ENCODE measurements at regions not wholly inside any gene's neighbourhood (a gene's known extent, or its start where the extent isn't known, plus 50 kb on each side); places are given as distances from the start of the nearest gene placed in this dataset.

- TF ChIP-seq, protein P1, sequence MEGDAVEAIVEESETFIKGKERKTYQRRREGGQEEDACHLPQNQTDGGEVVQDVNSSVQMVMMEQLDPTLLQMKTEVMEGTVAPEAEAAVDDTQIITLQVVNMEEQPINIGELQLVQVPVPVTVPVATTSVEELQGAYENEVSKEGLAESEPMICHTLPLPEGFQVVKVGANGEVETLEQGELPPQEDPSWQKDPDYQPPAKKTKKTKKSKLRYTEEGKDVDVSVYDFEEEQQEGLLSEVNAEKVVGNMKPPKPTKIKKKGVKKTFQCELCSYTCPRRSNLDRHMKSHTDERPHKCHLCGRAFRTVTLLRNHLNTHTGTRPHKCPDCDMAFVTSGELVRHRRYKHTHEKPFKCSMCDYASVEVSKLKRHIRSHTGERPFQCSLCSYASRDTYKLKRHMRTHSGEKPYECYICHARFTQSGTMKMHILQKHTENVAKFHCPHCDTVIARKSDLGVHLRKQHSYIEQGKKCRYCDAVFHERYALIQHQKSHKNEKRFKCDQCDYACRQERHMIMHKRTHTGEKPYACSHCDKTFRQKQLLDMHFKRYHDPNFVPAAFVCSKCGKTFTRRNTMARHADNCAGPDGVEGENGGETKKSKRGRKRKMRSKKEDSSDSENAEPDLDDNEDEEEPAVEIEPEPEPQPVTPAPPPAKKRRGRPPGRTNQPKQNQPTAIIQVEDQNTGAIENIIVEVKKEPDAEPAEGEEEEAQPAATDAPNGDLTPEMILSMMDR (IDR thresholded peaks at IDR 0.05), result no peak
- TF ChIP-seq POLR2A (IDR thresholded peaks at IDR 0.05), result no peak
Observed at GRCh38 chr3:165526367-165526766, 310.9 kb downstream of the BCHE start.

Measured in right lobe of liver (tissue), 4 donors.